OCI-LY3 (cell line): ENCODE measurements at regions not wholly inside any gene's neighbourhood (a gene's known extent, or its start where the extent isn't known, plus 50 kb on each side); places are given as distances from the start of the nearest gene placed in this dataset.
"Not testable (repeated sequence)": the region's sequence is repeated elsewhere in the genome, so short reads cannot be mapped to it uniquely, and the experiment has no call there.

ENCODE experiments used
- H2AFZ ChIP-seq: fragments of 200-600, 300-600 bp; shearing (Covaris generic); 2 replicates; pipeline ENCODE4 v1.6.0; 2014; ENCODE audit warnings: antibody characterized with exemption, low read depth, low read length
- H3K27ac ChIP-seq: fragments of 200-600, 300-600 bp; sonication (generic); 2 replicates; pipeline ENCODE4 v1.5.1; 2014; ENCODE audit warnings: mild to moderate bottlenecking, low read length, moderate library complexity, mixed read lengths
- H3K27me3 ChIP-seq: fragments of 200-600, 300-600 bp; sonication (generic); 2 replicates; pipeline ENCODE4 v1.6.1; 2014; ENCODE audit warnings: low read depth, low read length, mixed read lengths
- H3K36me3 ChIP-seq: fragments of 200-600, 300-600 bp; sonication (generic); replicated peaks from 2 replicates; pipeline ENCODE3; 2014; ENCODE audit warnings: low read depth, low read length, mixed read lengths
- H3K4me1 ChIP-seq: fragments of 300-600, 200-600 bp; sonication (generic); 2 replicates; pipeline ENCODE4 v1.6.1; 2014; ENCODE audit warnings: low read length, mixed read lengths
- H3K4me2 ChIP-seq: fragments of 200-600, 300-600 bp; sonication (generic); 2 replicates; pipeline ENCODE4 v1.6.1; 2014; ENCODE audit warnings: low read length, mixed read lengths
- H3K4me3 ChIP-seq: fragments of 300-600, 200-600 bp; sonication (generic); 2 replicates; pipeline ENCODE4 v1.5.1; 2014; ENCODE audit warnings: antibody characterized with exemption, mild to moderate bottlenecking, low read length, moderate library complexity
- H3K79me2 ChIP-seq: fragments of 300-600, 200-600 bp; shearing (Covaris generic); 2 replicates; pipeline ENCODE4 v1.6.1; 2014; ENCODE audit warnings: mild to moderate bottlenecking, low read length, mixed read lengths
- H3K9ac ChIP-seq: fragments of 300-600, 200-600 bp; shearing (Covaris generic); 2 replicates; pipeline ENCODE4 v1.6.0; 2014; ENCODE audit warnings: mild to moderate bottlenecking, low read length, moderate library complexity
- H3K9me3 ChIP-seq: fragments of 200-600, 300-600 bp; shearing (Covaris generic); 2 replicates; pipeline ENCODE4 v1.6.1; 2014; ENCODE audit warnings: low read length, mixed read lengths; ENCODE audit not compliant: insufficient read depth
- H4K20me1 ChIP-seq: fragments of 200-600, 300-600 bp; sonication (generic); 2 replicates; pipeline ENCODE4 v1.6.1; 2016; ENCODE audit warnings: low read length, mixed read lengths; ENCODE audit not compliant: insufficient read depth
- CTCF ChIP-seq: fragments of 200-600, 300-600 bp; sonication (generic); IDR thresholded peaks from 2 replicates; pipeline ENCODE4 v1.5.1; 2014; ENCODE audit warnings: antibody characterized with exemption, low read length, low read depth
- EZH2phosphoT487 ChIP-seq: fragments of 200-600 bp; shearing (Covaris generic); IDR thresholded peaks from 2 replicates; pipeline ENCODE4 v1.6.1; 2018; ENCODE audit warnings: antibody characterized with exemption, mixed run types, low read depth

GRCh38 chr6:14520536-14520935 is 403.0 kb downstream of the CD83 start:
- H3K9me3 ChIP-seq: no peaks in the 10 kb centered on the region
- TF ChIP-seq CTCF (no peak), EZH2phosphoT487 (no peak)
- H3K27me3 ChIP-seq: no peaks in the 10 kb centered on the region
- H3K4me2 ChIP-seq: no peak overlapping the region
- H2AFZ ChIP-seq: no peak overlapping the region
- no peaks in the 10 kb centered on the region for H4K20me1 ChIP-seq
- H3K36me3 ChIP-seq: no peaks in the 10 kb centered on the region
- no peak overlapping the region for H3K9ac ChIP-seq
- H3K4me1 ChIP-seq: no peaks in the 10 kb centered on the region
- no peak overlapping the region for H3K4me3 ChIP-seq
- no peaks in the 10 kb centered on the region for H3K79me2 ChIP-seq
- H3K27ac ChIP-seq: no peak overlapping the region

GRCh38 chr6:14521141-14521540 is 403.6 kb downstream of the CD83 start:
- no peaks in the 10 kb centered on the region for H4K20me1 ChIP-seq
- no peaks in the 10 kb centered on the region for H3K9me3 ChIP-seq
- H3K27me3 ChIP-seq: no peaks in the 10 kb centered on the region
- no peaks in the 10 kb centered on the region for H3K4me1 ChIP-seq
- no peaks in the 10 kb centered on the region for H3K36me3 ChIP-seq
- no peaks in the 10 kb centered on the region for H3K79me2 ChIP-seq
- no peak overlapping the region for H3K9ac ChIP-seq
- H3K27ac ChIP-seq: no peak overlapping the region
- H2AFZ ChIP-seq: no peak overlapping the region
- H3K4me2 ChIP-seq: no peak overlapping the region
- TF ChIP-seq CTCF (no peak), EZH2phosphoT487 (no peak)
- no peak overlapping the region for H3K4me3 ChIP-seq

GRCh38 chr6:14521861-14522260 is 404.3 kb downstream of the CD83 start:
- not testable (repeated sequence) for H2AFZ ChIP-seq, H3K27ac ChIP-seq, H3K36me3 ChIP-seq, H3K4me3 ChIP-seq, H4K20me1 ChIP-seq, H3K9me3 ChIP-seq, H3K27me3 ChIP-seq, H3K4me1 ChIP-seq, H3K4me2 ChIP-seq, H3K9ac ChIP-seq, H3K79me2 ChIP-seq

- no peak overlapping the region for H2AFZ ChIP-seq
- H3K4me3 ChIP-seq: no peak overlapping the region
- no peak overlapping the region for H3K9ac ChIP-seq
- peaks cover 5% of the 10 kb centered on the region; the same call in 1 of the 2 replicates for H3K4me1 ChIP-seq
- no peaks in the 10 kb centered on the region for H3K79me2 ChIP-seq
- H3K27ac ChIP-seq: no peak overlapping the region
- no peaks in the 10 kb centered on the region for H4K20me1 ChIP-seq
- no peak overlapping the region for H3K4me2 ChIP-seq
- no peaks in the 10 kb centered on the region for H3K9me3 ChIP-seq
- no peaks in the 10 kb centered on the region for H3K27me3 ChIP-seq
- no peaks in the 10 kb centered on the region for H3K36me3 ChIP-seq
- TF ChIP-seq EZH2phosphoT487 (no peak), CTCF (no peak)
These were observed 406.7 kb downstream of the CD83 start for GRCh38 chr6:14524319-14524718.

GRCh38 chr6:14530385-14530784 is 412.8 kb downstream of the CD83 start:
- no peak overlapping the region for H2AFZ ChIP-seq
- TF ChIP-seq EZH2phosphoT487 (no peak), CTCF (no peak)
- H3K79me2 ChIP-seq: no peaks in the 10 kb centered on the region
- H3K9ac ChIP-seq: no peak overlapping the region
- no peak overlapping the region for H3K4me3 ChIP-seq
- H3K4me2 ChIP-seq: no peak overlapping the region
- no peaks in the 10 kb centered on the region for H3K9me3 ChIP-seq
- peaks cover 5% of the 10 kb centered on the region; the same call in 1 of the 2 replicates for H3K4me1 ChIP-seq
- H4K20me1 ChIP-seq: no peaks in the 10 kb centered on the region
- no peaks in the 10 kb centered on the region for H3K36me3 ChIP-seq
- no peaks in the 10 kb centered on the region for H3K27me3 ChIP-seq
- no peak overlapping the region for H3K27ac ChIP-seq
